HG03066 (cell line): ENCODE measurements at regions not wholly inside any gene's neighbourhood (a gene's known extent, or its start where the extent isn't known, plus 50 kb on each side); places are given as distances from the start of the nearest gene placed in this dataset.
"Not testable (repeated sequence)": the region's sequence is repeated elsewhere in the genome, so short reads cannot be mapped to it uniquely, and the experiment has no call there.

ENCODE experiments used
- ATAC-seq: cut with Tn5 transposase; IDR thresholded peaks from one replicate; pipeline ENCODE4 v1.9.1; 2021; ENCODE audit warnings: low read depth; ENCODE audit not compliant: unreplicated experiment

- ATAC-seq, result no peak
Measured at GRCh38 chr7:66535414-66536329, 93.0 kb upstream of the KCTD7 start.

DNA sequence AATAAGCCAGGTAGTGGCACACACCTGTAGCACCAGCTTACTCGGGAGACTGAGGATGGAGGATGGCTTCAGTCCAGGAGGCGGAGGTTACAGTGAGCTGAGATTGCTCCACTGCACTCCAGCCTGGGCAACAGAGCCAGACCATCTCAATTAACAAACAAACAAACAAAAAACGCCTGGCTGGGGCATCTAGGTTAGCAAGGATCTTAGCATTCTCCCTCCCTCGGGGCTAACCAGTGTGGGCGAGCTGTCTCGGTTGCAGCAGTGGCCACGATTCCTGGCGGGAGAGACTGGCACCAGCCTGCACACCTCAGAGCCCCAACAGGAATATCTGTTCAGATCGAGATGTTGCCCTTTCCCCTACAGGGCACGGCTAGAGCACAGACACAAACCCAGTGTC is 91.3 kb upstream of the KCTD7 start:
- no peak for ATAC-seq

DNA sequence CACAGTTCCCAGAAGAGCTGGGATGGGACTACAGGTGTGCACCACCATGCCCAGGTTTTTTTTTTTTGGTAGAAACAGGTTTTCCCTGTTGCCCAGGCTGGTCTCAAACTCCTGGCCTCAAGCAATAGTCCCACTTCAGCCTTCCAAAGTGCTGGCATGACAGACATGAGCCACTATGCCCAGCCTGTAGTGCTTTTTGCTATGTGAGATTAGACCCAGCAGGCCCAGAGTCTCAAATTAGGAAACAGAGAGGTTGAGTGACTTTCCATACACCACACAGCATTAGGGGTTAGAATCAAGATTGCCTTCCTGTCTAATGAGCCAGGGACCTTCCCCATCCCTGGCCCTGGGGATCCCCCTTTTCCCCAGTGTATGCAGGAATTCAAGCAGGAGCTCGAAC is 90.8 kb upstream of the KCTD7 start:
- ATAC-seq, result no peak

DNA sequence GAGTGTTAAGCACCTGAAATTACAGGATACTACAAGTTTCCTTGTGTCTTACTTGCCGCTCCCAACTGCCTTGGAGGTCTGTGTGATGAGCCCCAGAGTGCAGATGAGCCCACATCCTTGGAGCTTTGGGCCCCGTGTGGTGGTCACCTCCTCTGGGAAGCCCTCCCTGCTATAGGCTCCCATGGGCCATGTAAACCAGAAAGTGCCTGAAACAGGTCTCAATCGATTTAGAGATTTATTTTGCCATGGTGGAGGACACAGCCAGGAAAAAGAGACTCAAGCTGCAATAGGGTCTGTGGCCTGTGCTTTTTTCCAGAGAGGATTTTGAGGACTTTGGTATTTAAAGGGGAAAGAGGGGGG is 89.4 kb upstream of the KCTD7 start:
- no peak for ATAC-seq

GRCh38 chr7:66539902-66540375 is 88.7 kb upstream of the KCTD7 start:
- no peak for ATAC-seq

- ATAC-seq, result no peak
Measured at GRCh38 chr7:66542049-66542448, 86.6 kb upstream of the KCTD7 start.

DNA sequence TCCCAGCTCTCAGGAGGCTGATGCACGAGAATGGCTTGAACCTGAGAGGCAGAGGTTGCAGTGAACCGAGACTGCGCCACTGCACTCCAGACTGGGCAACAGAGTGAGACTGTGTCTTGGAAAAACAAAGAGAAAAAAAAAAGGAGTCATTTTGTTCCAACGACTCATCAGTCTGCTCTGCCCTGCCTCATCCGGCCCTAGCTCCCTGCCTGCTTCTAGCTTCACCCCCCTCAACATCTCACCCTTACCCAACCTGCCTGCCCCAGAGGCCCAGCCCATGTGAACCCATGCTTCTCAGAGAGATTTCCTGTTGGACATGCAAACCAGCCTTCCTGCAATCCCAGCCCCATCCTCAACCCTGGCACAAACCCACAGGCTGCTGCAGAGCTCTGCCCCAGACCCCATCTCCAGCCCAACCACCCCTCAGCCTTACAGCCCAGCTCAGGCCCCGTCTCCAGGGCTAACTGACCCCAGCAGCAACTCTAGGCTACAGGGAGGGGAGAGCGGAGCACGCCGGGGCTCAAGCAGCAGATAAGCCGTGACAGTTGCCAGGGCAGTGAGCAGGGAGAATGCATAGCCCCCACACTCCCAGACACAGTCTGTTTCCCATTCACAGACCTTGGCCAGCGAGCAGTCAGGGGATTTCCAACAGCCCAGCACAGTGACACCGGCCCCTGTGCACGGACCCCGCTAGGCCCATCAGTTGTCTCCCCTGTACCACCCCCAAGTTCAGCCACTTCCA is 86.0 kb upstream of the KCTD7 start:
- ATAC-seq, result no peak

DNA sequence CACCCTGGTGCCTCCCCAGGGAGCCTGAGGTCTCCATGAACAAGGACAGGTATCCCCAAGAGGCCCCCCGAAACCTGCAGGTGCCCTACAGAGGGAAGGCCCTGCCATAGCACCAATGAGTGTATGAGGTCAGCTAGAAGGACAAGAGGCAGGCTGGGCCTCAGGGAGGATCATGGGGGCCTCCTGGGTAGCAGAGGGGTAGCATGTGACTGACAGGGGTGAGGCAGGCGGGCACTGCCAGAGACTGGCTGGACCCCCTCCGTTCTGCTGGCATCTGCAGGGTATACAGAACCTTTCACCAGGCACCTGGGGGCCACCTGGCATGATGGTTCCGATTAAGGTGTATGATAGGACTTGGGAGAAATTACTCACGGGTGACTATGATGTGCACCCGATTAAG is 79.2 kb upstream of the KCTD7 start:
- ATAC-seq, result no peak

GRCh38 chr7:66553001-66553400 is 75.7 kb upstream of the KCTD7 start:
- ATAC-seq, result no peak

DNA sequence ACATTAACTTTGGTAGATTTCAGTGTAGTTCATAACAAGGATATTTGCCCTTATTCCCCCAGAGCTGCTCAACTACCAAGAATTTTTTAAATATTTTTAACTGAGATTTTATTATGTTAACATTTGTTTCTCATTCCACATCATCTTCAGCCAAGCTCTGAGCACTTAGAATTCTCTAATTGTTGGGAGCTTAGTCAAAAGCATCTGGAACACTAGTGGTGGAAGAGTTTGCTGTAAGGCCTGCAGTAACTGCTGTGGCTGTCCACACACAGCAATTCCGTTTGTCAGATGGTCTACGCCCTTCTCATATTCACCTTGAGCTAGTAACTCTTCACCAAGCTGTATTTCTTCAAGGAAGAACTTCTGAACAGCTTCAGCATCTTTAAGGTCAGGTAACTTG is 75.0 kb upstream of the KCTD7 start:
- not testable (repeated sequence) for ATAC-seq

DNA sequence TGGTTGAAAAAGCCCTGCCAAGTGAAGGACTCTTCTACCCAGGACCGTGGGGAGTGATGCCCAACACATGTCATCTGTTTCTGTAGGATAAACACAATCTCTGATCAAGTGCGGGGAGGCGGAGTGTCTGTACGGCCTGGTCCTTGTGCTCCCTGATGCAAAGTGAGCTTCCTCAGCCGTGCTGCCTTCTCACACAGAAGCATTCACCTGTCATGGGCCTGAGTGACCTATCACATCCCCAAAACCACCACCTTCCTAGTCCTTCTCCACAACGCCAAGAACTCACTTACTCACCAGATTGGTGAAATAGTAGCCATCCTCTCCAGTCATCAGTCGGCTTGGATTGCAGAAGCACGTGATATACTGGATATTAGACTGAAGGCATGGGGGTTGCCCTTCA is 74.4 kb upstream of the KCTD7 start:
- ATAC-seq, result not testable (repeated sequence)

DNA sequence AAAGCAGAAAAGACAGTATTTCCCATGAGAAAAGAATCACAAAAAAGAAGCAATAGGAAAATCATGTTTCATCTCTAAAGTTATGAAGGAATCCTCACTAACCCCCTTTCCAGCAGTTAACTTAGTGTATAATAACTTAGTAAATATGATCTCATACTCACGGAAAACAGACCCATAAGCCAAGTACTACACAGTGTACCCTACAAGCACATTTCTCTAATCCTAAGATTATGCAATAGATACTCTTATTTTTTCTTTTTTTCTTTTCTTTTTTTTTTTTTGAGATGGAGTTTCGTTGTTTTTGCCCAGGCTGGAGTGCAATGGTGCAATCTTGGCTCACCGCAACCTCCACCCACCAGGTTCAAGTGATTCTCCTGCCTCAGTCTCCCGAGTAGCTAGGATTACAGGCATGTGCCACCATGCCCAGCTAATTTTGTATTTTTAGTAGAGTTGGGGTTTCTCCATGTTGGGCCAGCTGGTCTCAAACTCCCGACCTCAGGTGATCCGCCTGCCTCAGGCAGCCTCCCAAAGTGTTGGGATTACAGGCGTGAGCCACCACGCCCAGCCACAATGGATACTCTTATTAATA is 73.7 kb upstream of the KCTD7 start:
- not testable (repeated sequence) for ATAC-seq

DNA sequence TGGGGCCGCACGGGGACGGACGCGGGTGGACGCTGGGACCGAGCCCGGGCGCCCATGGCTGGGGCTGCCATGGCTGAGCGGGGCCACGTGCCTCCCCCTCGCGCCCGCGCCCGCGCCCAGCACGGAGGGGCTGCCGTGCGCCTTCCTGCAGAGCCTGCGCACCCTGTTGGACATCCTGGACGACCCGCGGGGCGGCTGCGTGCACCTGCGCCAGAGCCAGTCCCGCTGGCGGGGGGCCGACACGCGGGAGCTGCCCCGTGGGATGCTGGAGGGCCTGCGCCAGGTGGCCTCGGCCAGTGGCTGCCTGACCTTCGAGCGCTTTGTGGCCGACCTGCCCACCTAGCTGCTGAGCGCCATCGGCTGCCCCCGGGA is 72.5 kb upstream of the KCTD7 start:
- no peak for ATAC-seq

DNA sequence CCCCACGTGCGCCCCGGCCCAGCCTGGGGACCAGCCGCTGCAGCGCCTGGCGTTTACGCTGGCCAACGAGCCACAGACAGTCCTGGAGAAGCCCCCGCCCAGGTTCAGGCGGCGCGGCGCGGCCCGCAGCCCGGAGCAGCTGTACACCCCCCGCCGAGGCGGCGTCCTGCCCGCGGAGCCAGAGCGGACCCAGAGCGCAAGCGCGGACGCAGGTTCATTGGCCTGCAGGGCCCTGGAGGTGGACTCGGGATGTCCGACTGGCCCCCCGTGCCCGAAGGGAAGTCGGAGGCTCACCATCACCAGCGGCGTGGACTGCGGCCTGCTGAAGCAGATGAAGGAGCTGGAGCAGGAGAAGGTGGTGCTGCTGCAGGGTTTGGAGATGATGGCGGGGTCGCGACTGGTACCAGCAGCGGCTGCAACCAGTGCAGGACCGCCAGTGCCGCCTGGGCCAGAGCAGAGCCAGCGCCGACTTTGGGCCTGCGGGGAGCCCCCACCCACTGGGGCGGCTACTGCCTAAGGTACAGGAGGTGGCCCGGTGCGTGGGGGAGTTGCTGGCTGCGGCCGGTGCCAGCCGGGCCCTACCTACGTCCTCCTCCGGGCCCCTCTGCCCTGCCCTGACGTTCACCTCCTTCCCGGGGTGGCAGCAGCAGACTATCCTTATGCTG is 72.0 kb upstream of the KCTD7 start:
- no peak for ATAC-seq

- no peak for ATAC-seq
Measured at GRCh38 chr7:66557214-66558200, 71.2 kb upstream of the KCTD7 start.

- ATAC-seq, result no peak
Measured at GRCh38 chr7:66558201-66558641, 70.5 kb upstream of the KCTD7 start.

DNA sequence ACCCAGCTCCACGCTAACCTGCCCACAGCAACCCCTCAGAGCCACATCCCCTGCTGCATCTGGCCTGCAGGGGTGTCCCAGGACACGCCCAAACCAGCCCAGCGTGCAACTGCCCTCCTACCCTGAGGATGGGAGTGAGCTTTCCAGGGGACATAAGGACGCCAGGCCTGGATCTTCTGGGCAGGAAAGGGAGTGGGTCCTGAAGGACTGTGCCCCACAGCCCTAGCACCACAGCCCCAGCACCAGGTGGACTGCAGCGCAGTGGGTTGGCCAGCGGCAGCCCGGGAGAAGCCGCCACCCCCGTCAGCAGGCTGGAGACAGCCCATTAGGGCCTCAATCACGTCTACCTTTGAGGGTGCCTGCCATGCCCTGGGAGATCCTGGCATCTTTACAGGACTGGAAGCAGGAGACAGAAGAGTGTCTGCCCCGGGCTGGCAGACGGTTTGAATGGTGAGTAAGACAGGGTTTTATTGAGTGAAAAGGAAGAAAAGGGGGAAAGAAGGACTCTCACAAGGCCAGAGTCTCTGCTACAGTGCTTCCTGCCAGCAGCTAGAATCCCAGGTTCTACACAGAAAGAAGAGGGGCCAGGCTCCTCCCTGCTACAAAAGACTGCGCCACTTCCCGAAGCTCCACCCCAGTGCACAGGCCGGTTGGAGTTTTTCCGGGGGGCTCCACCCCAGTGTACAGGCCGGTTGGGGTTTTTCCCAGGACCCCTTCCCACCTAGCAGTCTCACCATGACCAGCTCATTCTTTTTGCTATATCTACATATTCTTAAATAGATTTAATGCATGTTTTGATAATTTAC is 69.8 kb upstream of the KCTD7 start:
- no peak for ATAC-seq

GRCh38 chr7:66564045-66564444 is 64.6 kb upstream of the KCTD7 start:
- ATAC-seq, result no peak

DNA sequence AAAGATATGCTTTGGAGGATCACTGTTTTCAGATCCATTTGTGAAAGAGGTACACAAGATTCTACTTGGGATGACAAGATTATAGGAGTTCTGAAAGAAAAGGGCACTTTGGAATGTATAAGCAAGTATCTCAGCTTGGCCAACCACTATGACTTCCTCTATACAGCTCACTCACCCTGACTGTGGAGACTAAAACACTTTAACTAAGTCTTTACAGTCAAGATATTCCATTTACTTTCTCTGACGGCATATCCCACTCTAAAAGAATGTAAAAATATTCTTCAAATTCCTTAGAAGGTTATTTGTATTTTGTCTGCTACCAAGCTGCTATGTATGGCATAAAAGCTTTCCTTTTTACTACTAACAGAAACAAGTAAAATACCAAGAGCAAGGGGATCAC is 58.5 kb upstream of the KCTD7 start:
- not testable (repeated sequence) for ATAC-seq
